Psoas muscle (tissue), 7 donors: ENCODE measurements at regions not wholly inside any gene's neighbourhood (a gene's known extent, or its start where the extent isn't known, plus 50 kb on each side); places are given as distances from the start of the nearest gene placed in this dataset.

ENCODE experiments used
- ATAC-seq, 4 donors: fragments of 200-7000 bp; cut with Tn5 transposase; one replicate each; pipeline ENCODE4 v1.9.1; 2020; ENCODE audit warnings: moderate library complexity in 3 of 4, mild to moderate bottlenecking in 2 of 4
- DNase-seq, 2 donors: peaks; one replicate each; pipeline ENCODE4 v3.0.0-alpha.2; 2020
- H3K27ac ChIP-seq: fragments of 200-600 bp; one replicate; pipeline ENCODE4 v1.8.0; 2022
- H3K27me3 ChIP-seq, 3 donors: fragments of 200-600 bp in 1 of 3; one replicate each; pipeline versions ENCODE4 v1.6.1 to v1.8.0; 2013 to 2022; ENCODE audit warnings: low read length in 2 of 3, mild to moderate bottlenecking in 2 of 3, moderate library complexity in 1 of 3; ENCODE audit not compliant: insufficient read depth in 3 of 3
- H3K36me3 ChIP-seq, 2 donors: fragments of 200-600 bp in 1 of 2; one replicate each; pipeline versions ENCODE4 v1.6.1 to v1.8.0; 2013 to 2022; ENCODE audit warnings: low read depth in 1 of 2, mild to moderate bottlenecking in 1 of 2, moderate library complexity in 1 of 2; ENCODE audit not compliant: insufficient read depth in 1 of 2
- H3K4me1 ChIP-seq: fragments of 200-600 bp; one replicate; pipeline ENCODE4 v1.8.0; 2022
- H3K4me3 ChIP-seq: fragments of 200-600 bp; one replicate; pipeline ENCODE4 v1.8.0; 2022; ENCODE audit warnings: mild to moderate bottlenecking
- H3K9me3 ChIP-seq: fragments of 200-600 bp; one replicate; pipeline ENCODE4 v1.8.0; 2022
- WGBS, 3 donors: extraction: QIAGEN DNeasy Blood & Tissue Kit; methylation state at CpG; one replicate each; pipeline versions ENCODE4 v1.1.6 to v1.1.7; 2013; 5-methylcytosine and 5-hydroxymethylcytosine counted together
- intact Hi-C, 2 donors: fragments of 100-400 bp; cut with DNase I; formaldehyde crosslinking; loops; one replicate each; pipeline versions ENCODE4 v1.11.0 to v1.14.2; 2022
- TF ChIP-seq, protein P1 (sequence below): fragments of 200-600 bp; IDR thresholded peaks from one replicate; pipeline ENCODE4 v1.8.0; 2022; ENCODE audit warnings: antibody characterized with exemption
- donor health status: healthy with polysubstance abuse.
- donor health status: DM: no; HTN: no; CAD: no; lungs with moderate emphysema.
- donor health status: Bipolar disorder and iron deficiency.
- donor health status: healthy.
- donor health status: DM: yes; HTN: yes; CAD: no.
- donor health status: DM: no; HTN: no; CAD: no.
- donor health status: DM: yes; HTN: yes; CAD: no.

DNA sequence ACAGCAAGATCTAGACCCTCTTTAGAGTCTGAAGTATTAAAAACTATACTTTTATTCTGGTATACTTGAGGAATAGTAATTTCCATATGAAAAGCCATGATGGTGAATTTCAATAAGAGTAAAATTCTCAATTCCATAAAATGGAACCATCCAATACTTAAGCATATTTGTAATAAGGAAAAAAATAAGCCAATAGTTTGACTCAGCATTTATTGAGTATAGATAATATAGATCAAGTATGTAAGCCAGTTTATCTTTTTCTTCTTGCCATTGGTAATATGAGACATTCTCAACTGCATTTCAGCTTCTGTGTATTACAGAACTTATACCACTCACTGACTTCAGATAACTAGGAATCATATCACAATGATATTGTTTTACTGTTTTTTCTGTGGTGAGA lies 361.0 kb downstream of the SLCO4C1 start:
- Histone ChIP-seq H3K9me3 (no peaks in the 10 kb centered on the region), H3K4me1 (no peaks in the 10 kb centered on the region), H3K4me3 (no peak overlapping the region), H3K27me3 (no peaks in the 10 kb centered on the region), H3K27ac (no peak overlapping the region), H3K36me3 (no peaks in the 10 kb centered on the region)
- DNase-seq (no peak), ATAC-seq (no peak)
- TF ChIP-seq, protein P1, sequence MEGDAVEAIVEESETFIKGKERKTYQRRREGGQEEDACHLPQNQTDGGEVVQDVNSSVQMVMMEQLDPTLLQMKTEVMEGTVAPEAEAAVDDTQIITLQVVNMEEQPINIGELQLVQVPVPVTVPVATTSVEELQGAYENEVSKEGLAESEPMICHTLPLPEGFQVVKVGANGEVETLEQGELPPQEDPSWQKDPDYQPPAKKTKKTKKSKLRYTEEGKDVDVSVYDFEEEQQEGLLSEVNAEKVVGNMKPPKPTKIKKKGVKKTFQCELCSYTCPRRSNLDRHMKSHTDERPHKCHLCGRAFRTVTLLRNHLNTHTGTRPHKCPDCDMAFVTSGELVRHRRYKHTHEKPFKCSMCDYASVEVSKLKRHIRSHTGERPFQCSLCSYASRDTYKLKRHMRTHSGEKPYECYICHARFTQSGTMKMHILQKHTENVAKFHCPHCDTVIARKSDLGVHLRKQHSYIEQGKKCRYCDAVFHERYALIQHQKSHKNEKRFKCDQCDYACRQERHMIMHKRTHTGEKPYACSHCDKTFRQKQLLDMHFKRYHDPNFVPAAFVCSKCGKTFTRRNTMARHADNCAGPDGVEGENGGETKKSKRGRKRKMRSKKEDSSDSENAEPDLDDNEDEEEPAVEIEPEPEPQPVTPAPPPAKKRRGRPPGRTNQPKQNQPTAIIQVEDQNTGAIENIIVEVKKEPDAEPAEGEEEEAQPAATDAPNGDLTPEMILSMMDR, result no peak
- intact Hi-C loops, result no loop called here

DNA sequence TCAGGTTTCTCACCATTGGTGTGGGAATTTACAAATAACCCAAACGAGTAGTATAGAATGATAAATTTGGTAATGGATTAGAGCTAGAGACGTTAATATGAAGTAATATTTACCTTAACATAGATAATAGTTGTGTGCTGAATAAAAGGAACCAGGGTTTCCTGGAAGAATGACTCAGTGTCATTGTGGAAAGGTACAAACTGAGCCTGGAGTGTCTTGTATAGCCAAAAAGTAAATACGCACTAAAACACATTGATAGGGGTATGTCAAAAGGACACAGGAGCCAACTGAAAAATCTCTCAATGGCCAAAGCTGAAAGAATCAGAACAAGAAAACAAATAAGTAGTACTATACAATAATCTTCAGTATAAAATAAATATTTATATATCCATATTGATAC lies 363.5 kb downstream of the SLCO4C1 start:
- Histone ChIP-seq H3K27ac (no peak overlapping the region), H3K4me3 (no peak overlapping the region), H3K9me3 (no peaks in the 10 kb centered on the region), H3K36me3 (no peaks in the 10 kb centered on the region), H3K27me3 (no peaks in the 10 kb centered on the region), H3K4me1 (no peaks in the 10 kb centered on the region)
- WGBS, 3 donors, result 77 to 80% (median 79%) methylated on average over 3 of the region's 3 CpGs
- ATAC-seq, result no peak
- DNase-seq, result no peak
- TF ChIP-seq, protein P1, result no peak
- intact Hi-C loops, result no loop called here

DNA sequence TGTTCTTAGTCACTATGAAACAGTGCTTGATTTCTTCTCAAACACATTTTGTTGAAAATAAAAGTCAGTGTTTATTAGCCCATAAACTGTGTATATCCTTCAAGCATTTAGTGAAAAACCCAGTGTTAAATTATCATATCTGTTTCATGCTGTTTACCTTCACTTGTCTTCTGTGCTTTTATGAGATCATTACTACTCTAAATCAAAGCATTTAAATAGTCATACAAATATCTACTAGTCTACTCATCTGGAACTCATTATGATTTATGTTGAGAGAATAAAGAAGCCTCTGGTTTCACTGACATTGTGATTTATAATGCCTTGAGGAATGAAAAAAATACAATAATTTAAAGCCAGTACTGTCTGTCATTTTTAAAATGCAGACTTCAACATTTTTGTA lies 366.5 kb downstream of the SLCO4C1 start:
- TF ChIP-seq, protein P1, result no peak
- Histone ChIP-seq H3K9me3 (no peaks in the 10 kb centered on the region), H3K36me3 (no peaks in the 10 kb centered on the region), H3K27ac (no peak overlapping the region), H3K4me3 (no peak overlapping the region), H3K4me1 (no peaks in the 10 kb centered on the region), H3K27me3 (no peaks in the 10 kb centered on the region)
- ATAC-seq (no peak), DNase-seq (no peak)
- intact Hi-C loops, result no loop called here

DNA sequence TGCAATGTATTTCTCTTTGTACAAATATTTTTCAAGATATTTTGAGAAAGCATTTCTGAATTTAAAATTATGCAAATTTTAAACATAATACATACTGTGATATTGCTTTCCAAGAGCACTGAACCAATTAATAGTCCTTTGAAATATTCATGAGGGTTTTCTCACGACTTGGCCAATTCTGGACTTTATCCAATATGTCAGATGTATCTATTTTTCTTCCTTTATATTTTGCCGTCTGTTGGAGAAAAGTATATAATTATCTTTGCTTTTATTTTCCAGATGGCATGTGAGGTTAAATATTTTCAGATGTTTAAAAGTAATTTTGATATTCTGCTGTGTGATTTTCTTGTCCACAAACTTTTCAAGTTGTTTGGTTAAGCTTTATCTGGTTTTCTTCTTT lies 378.9 kb downstream of the SLCO4C1 start:
- H3K36me3 ChIP-seq, result no peaks in the 10 kb centered on the region
- no peaks in the 10 kb centered on the region for H3K4me1 ChIP-seq
- no peak for ATAC-seq
- no peak for DNase-seq
- 48 to 59% (median 57%) methylated on average over 2 of the region's 2 CpGs for WGBS, 3 donors
- H3K4me3 ChIP-seq, result no peak overlapping the region
- H3K27ac ChIP-seq, result no peak overlapping the region
- no peaks in the 10 kb centered on the region for H3K9me3 ChIP-seq
- no peaks in the 10 kb centered on the region for H3K27me3 ChIP-seq
- intact Hi-C loops, result no loop called here
- TF ChIP-seq, protein P1, result no peak

DNA sequence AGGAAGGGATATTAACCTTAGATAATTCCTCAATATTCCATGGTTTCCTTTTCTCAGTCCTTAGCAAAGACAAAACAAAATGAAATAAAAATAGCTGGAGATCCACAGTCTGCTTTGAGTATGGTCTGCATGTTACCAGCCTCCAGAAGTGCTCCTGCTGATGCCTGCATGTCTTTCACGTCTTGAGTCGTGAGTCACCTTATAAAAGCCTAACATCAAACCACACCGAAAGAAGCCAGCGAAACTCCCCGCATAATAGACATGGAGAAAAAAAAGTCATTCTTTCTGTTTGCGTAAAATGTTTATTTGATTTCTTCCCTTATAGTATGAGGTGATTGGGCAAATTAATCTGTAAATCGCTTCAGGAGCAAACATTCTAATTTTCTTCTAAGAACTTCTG lies 380.5 kb downstream of the SLCO4C1 start:
- H3K27me3 ChIP-seq, result no peaks in the 10 kb centered on the region
- H3K27ac ChIP-seq, result no peak overlapping the region
- H3K4me1 ChIP-seq, result no peaks in the 10 kb centered on the region
- no peaks in the 10 kb centered on the region for H3K36me3 ChIP-seq
- intact Hi-C loops, result no loop called here
- no peaks in the 10 kb centered on the region for H3K9me3 ChIP-seq
- DNase-seq, result no peak
- TF ChIP-seq, protein P1, result no peak
- H3K4me3 ChIP-seq, result no peak overlapping the region
- WGBS, 3 donors, result 74 to 81% (median 80%) methylated on average over 7 of the region's 7 CpGs
- ATAC-seq, result no peak
